Limb (tissue), 2 donors: ENCODE measurements at regions not wholly inside any gene's neighbourhood (a gene's known extent, or its start where the extent isn't known, plus 50 kb on each side); places are given as distances from the start of the nearest gene placed in this dataset.
"Not testable (repeated sequence)": the region's sequence is repeated elsewhere in the genome, so short reads cannot be mapped to it uniquely, and the experiment has no call there.

ENCODE experiments used
- DNase-seq, 2 donors: peaks; one replicate each; pipeline ENCODE4 v3.0.0-alpha.2; 2016; ENCODE audit errors: extremely low spot score in 2 of 2

DNA sequence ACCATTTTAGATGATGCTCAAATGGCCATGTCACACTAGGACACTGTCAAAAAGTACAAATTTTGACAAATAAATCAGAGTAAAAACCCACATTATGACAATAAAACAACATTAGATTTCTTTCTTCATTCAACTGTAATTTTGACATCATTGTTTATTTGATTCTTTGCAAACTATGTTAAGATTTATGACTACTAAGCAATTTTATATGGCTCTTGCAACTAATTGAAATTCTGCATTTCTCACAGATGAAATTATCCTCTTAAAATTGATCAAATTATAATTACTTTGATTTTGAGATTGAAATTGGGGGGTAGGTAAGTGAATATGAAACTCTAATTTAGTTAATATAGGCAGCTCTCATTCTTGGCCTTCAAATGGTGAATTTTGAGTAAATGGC lies 59.8 kb downstream of the ATOH1 start:
- no peak for DNase-seq

DNA sequence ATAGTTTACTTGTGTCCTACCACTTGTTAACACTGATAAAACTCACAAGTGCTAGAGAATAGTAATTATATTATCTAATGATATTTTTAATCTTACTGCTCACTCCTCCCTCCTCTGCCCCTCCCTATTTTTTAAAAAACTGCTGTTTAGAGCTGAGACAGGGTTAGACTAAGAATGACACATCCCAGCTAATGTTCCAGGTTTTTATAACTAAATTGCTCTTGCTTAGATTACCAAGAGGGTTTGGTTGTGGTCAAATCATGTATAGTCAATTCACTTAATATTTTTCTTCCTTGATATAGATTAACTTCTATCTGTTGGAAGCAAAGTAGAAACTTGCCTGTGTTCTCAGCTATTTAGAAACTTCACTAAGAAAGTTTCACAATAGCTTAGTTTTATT lies 60.2 kb downstream of the ATOH1 start:
- DNase-seq = no peak

DNA sequence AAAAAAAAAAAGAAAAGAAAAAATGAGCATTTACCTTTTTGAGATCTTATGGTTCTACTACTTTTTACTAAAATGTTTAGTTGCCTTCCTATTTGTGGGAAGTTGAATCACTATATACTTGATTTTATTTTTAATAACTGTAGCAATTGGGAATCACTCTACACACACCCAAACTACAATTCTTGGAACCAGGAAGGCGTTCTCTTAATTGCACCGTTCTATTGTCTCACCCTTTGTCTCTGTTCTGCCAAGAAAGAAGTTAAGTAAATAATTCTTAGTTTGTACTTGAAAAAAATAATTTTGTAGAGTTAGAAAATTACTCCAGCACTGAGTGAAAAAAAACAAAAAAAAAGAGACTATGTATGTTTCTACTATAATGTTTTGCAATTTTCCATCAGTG lies 62.7 kb downstream of the ATOH1 start:
- DNase-seq = no peak

DNA sequence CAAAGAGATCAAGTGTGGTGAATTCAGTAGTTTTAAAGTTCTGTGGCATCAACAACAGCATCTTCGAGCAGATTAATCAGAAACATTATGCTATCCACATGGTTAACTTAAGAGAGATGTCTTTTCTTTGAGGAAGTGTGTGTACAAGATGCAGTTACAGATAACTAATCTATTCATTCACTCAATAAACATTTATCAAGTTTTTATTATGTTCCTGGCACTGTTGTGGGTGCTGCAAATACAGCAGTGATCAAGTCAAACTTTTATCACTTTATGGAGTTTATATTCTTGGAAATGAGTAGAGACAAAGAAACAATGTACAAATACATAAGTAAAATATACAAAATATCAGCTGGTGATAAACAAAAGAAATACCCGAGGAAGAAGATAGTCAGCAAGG lies 66.4 kb downstream of the ATOH1 start:
- DNase-seq = no peak

DNA sequence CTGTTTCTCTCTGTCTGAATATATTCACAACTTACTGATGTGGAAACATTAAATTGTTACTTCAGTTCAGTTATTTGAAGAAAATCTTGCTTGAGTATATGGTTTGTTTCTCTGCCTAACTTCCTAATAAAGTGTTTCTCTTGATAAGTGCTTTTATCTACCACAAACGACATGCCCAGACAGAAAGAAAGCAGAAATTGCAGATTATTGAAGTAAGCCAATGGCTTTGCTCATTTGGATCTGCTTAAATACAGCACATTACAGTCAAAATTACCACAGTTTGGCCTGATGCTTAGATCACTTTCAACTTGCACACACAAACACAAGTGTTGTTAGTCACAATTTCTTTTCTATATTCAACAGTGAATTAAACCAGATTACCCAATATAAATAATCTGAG lies 68.0 kb downstream of the ATOH1 start:
- DNase-seq = no peak

DNA sequence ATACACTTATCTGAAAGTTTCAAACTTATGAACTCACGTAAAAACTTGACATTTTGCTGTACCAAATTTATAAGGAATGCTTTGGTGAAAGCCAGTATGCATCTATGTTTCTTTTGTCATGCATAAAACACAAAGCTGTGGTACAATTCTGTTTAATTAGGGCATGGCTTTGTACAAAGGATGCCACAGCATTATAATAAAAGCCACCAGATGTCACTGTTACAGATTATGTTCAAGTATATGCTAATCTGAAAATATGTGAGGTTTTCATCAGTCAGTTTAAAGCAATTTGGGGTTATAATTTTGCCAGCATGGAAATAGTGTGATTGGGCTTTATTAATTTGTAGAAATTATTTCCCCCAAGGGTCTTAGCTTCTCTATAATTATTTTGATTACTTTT lies 69.0 kb downstream of the ATOH1 start:
- DNase-seq = no peak

- no peak for DNase-seq
These were observed 80.2 kb downstream of the ATOH1 start for GRCh38 chr4:93908778-93909177.

DNA sequence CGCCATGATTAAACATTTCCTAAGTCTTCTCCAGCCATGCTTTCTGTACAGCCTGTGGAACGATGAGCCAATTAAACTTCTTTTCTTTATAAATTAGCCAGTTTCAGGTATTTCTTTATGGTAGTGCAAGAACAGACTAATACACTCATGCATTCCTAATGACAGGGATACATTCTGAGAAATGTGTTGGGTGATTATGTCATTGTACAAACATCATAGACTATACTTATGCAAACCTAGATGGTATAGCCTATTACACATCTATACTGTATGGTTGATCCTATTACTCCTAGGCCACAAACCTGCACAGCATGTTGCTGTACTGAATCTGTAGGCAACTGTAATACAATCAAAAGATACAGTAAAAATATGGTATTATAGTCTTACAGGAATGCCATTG lies 83.1 kb downstream of the ATOH1 start:
- no peak for DNase-seq

- no peak for DNase-seq
These were observed 83.6 kb downstream of the ATOH1 start for GRCh38 chr4:93912146-93912545.

GRCh38 chr4:93918856-93919255 lies 90.3 kb downstream of the ATOH1 start:
- no peak for DNase-seq

- not testable (repeated sequence) for DNase-seq
These were observed 95.0 kb downstream of the ATOH1 start for GRCh38 chr4:93923570-93923969.

DNA sequence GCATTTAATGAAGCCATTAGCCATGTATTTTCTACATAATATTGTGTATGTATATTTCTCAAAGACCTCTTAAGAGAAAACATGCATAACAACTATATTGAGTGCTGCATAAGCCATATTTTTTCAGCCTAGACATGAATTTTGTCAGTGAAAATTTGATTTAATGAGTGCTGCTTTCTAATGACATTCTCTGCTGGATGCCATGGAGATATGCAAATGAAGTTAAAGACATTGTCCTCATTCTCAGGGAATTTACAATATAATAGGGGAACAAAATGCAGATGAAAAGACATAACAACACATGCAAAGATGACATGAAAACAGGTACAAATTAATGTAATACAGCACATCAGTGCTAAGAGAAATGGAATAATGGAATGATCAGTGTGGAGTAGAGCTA lies 118.7 kb downstream of the ATOH1 start:
- DNase-seq = no peak

GRCh38 chr4:93950239-93950638 lies 121.7 kb downstream of the ATOH1 start:
- DNase-seq = not testable (repeated sequence)

- no peak for DNase-seq
These were observed 128.6 kb downstream of the ATOH1 start for GRCh38 chr4:93957186-93957585.

- no peak for DNase-seq
These were observed 131.9 kb downstream of the ATOH1 start for GRCh38 chr4:93960450-93960849.

GRCh38 chr4:93960916-93961315 lies 132.4 kb downstream of the ATOH1 start:
- DNase-seq = no peak

DNA sequence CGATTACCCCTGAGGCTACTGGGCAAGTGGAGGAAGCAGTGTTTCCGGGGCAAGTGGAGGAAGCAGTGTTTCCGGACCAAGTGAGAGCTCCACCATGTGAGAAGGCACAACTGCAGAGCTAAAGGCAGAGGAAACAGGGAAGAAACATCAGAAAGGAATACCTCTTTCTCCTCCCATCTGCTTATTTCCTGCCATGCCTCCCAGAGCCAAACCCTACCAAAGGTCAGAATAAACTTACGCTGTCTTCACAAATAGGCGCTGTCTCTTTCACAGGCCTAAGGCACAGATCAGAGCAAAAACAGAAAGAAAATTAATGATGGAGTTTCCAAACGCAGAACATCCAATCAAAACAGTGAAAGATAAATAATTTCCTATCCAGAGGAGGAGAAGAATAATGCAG lies 153.0 kb downstream of the ATOH1 start:
- DNase-seq = no peak

- DNase-seq = no peak
These were observed 153.7 kb downstream of the ATOH1 start for GRCh38 chr4:93982255-93982654.

GRCh38 chr4:93983140-93983539 lies 154.6 kb downstream of the ATOH1 start:
- no peak for DNase-seq

- no peak for DNase-seq
These were observed 165.8 kb downstream of the ATOH1 start for GRCh38 chr4:93994175-93994994.

DNA sequence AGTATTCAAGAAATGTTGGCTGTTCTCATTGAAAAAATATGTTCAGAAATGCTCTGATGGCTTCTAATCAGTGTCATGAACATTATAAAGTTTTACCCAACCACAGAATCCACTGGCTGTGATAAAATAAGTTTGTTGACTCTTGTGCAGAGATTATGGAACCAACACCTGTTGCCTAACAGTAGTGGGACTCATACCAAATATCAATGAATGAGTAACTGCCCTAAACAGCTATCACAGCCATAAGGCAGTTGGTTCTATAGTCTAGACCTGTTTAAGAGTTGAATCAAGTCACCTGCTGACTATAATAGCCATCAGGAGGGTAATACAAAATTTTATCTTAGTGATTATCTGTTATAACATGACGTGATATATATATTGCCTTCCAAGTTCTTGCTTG lies 168.3 kb downstream of the ATOH1 start:
- no peak for DNase-seq

DNA sequence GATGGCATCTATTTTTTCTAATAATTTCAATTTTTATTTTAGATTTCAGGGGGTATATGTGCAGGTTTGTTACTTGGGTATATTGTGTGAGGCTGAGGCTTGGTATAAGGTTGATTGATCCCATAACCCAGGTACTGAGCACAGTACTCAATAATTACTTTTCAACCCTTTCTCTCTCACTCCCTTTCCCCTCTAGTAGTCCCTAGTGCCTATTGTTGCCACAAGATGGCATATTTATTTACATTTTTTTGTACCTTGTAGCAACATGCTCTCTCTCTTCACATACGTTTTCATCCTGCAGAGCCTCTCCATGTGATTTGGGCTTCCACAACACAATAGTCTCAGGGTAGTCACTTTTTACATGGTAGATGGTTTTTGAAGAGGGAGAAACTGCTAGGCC lies 172.0 kb downstream of the ATOH1 start:
- no peak for DNase-seq

GRCh38 chr4:94006932-94007331 lies 178.4 kb downstream of the ATOH1 start:
- DNase-seq = no peak

- no peak for DNase-seq
These were observed 182.6 kb downstream of the ATOH1 start for GRCh38 chr4:94011190-94011589.
